ENCODE measurements at regions not wholly inside any gene's neighbourhood (a gene's known extent, or its start where the extent isn't known, plus 50 kb on each side); places are given as distances from the start of the nearest gene placed in this dataset.

DNA sequence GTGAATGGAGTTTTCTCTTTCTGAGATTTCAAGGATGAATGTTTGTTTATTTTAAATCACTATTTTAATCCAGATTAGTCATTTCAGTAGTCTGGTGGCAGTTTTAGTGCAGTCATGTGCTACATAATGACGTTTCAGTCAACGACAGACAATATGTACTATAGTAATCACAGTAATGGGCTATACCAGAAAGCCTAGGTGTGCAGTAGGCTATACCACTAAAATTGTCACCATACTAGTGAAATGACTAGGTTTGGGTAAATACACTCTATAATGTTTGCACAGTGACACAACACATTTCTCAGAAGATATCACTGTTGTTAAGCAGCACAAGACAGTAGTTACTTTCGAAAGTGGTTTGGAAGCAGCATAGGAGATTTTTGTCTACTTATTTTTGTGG lies 203.1 kb downstream of the ETNK1 start:
- H3K9me3 ChIP-seq (replicated peaks): no peaks in the 10 kb centered on the region
- H3K4me1 ChIP-seq: no peaks in the 10 kb centered on the region

DNA sequence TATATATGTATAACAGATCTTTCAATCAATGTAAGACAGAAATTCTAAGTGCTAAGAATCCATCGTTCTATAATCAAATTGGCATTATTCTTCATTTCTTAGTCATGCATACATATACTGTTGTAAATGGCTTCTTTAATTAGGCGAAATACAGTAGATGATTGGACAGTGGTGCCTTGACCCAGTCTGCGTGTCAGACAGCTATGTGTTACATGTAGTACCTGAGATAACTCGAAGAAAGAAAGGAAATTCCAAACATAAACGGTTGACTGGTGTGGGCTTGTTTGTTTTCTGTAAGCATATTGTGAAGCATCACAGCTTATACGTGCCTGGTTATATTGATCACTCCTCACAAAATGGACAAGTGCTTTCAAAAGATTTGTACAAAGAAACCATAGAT lies 210.5 kb downstream of the ETNK1 start:
- Histone ChIP-seq H3K4me3 (no peak overlapping the region), H3K9me3 (replicated peaks) (no peaks in the 10 kb centered on the region), H3K4me1 (no peaks in the 10 kb centered on the region), H3K27ac (replicated peaks) (no peak overlapping the region), H3K27me3 (ENCODE audit: low read depth) (no peaks in the 10 kb centered on the region), H3K36me3 (no peaks in the 10 kb centered on the region)
- TF ChIP-seq, protein P1, sequence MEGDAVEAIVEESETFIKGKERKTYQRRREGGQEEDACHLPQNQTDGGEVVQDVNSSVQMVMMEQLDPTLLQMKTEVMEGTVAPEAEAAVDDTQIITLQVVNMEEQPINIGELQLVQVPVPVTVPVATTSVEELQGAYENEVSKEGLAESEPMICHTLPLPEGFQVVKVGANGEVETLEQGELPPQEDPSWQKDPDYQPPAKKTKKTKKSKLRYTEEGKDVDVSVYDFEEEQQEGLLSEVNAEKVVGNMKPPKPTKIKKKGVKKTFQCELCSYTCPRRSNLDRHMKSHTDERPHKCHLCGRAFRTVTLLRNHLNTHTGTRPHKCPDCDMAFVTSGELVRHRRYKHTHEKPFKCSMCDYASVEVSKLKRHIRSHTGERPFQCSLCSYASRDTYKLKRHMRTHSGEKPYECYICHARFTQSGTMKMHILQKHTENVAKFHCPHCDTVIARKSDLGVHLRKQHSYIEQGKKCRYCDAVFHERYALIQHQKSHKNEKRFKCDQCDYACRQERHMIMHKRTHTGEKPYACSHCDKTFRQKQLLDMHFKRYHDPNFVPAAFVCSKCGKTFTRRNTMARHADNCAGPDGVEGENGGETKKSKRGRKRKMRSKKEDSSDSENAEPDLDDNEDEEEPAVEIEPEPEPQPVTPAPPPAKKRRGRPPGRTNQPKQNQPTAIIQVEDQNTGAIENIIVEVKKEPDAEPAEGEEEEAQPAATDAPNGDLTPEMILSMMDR (IDR thresholded peaks at IDR 0.05; ENCODE audit: borderline replicate concordance): no peak
- DNase-seq: no peak
- intact Hi-C loops (cut with micrococcal nuclease): no loop called here

More for the DNA sequence above, 203.1 kb downstream of the ETNK1 start:
- intact Hi-C loops (cut with micrococcal nuclease): no loop called here
- H3K27me3 ChIP-seq (ENCODE audit: low read depth): no peaks in the 10 kb centered on the region
- no peak overlapping the region for H3K4me3 ChIP-seq
- no peak for DNase-seq
- H3K27ac ChIP-seq (replicated peaks): no peak overlapping the region
- no peaks in the 10 kb centered on the region for H3K36me3 ChIP-seq
- TF ChIP-seq, protein P1 (IDR thresholded peaks at IDR 0.05; ENCODE audit: borderline replicate concordance): no peak

DNA sequence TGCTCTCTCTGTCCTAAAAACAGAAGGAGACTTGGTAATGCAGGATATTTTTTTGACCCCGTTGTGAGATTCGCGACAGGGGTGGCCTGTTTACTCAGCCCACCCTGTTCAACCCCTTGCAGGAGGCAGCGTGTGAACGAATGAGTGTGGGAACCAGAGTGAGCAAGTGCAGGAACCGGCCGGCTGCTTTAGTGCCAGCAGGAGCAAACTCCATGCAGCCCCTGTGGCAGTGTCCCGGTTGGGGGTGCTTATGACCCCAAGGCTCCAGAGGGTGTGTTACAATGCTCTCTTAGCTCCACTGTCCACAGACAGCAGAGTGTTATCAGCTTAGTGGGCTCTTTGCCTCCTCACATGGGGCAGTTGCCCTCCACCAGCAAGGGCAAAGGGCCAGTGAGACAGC lies 225.2 kb downstream of the ETNK1 start:
- H3K4me1 ChIP-seq: no peaks in the 10 kb centered on the region
- intact Hi-C loops (cut with micrococcal nuclease): no loop called here
- H3K4me3 ChIP-seq: no peak overlapping the region
- H3K9me3 ChIP-seq (replicated peaks): no peaks in the 10 kb centered on the region
- TF ChIP-seq, protein P1 (IDR thresholded peaks at IDR 0.05; ENCODE audit: borderline replicate concordance): no peak
- H3K27ac ChIP-seq (replicated peaks): no peak overlapping the region
- H3K27me3 ChIP-seq (ENCODE audit: low read depth): no peaks in the 10 kb centered on the region
- no peaks in the 10 kb centered on the region for H3K36me3 ChIP-seq
- no peak for DNase-seq

GRCh38 chr12:22851532-22851931 lies 226.6 kb downstream of the ETNK1 start:
- DNase-seq: no peak
- no peaks in the 10 kb centered on the region for H3K9me3 ChIP-seq (replicated peaks)
- H3K4me3 ChIP-seq: no peak overlapping the region
- H3K36me3 ChIP-seq: no peaks in the 10 kb centered on the region
- TF ChIP-seq, protein P1 (IDR thresholded peaks at IDR 0.05; ENCODE audit: borderline replicate concordance): no peak
- intact Hi-C loops (cut with micrococcal nuclease): no loop called here
- no peaks in the 10 kb centered on the region for H3K27me3 ChIP-seq (ENCODE audit: low read depth)
- H3K4me1 ChIP-seq: no peaks in the 10 kb centered on the region
- H3K27ac ChIP-seq (replicated peaks): no peak overlapping the region

GRCh38 chr12:22855456-22855855 lies 230.5 kb downstream of the ETNK1 start:
- H3K4me1 ChIP-seq: no peaks in the 10 kb centered on the region
- H3K9me3 ChIP-seq (replicated peaks): no peaks in the 10 kb centered on the region
- no peak for DNase-seq
- no peak overlapping the region for H3K4me3 ChIP-seq
- H3K27ac ChIP-seq (replicated peaks): no peak overlapping the region
- H3K27me3 ChIP-seq (ENCODE audit: low read depth): no peaks in the 10 kb centered on the region
- TF ChIP-seq, protein P1 (IDR thresholded peaks at IDR 0.05; ENCODE audit: borderline replicate concordance): no peak
- H3K36me3 ChIP-seq: no peaks in the 10 kb centered on the region
- intact Hi-C loops (cut with micrococcal nuclease): no loop called here

- no peak overlapping the region for H3K4me3 ChIP-seq
- H3K27me3 ChIP-seq (ENCODE audit: low read depth): no peaks in the 10 kb centered on the region
- H3K4me1 ChIP-seq: no peaks in the 10 kb centered on the region
- H3K36me3 ChIP-seq: no peaks in the 10 kb centered on the region
- H3K27ac ChIP-seq (replicated peaks): no peak overlapping the region
- intact Hi-C loops (cut with micrococcal nuclease): no loop called here
- DNase-seq: no peak
- no peaks in the 10 kb centered on the region for H3K9me3 ChIP-seq (replicated peaks)
- TF ChIP-seq, protein P1 (IDR thresholded peaks at IDR 0.05; ENCODE audit: borderline replicate concordance): peak; percentile 66
Observed at GRCh38 chr12:22856178-22856577, 231.2 kb downstream of the ETNK1 start.

Measured in left ventricle myocardium inferior (tissue), 1 donor.